ENCODE measurements at regions not wholly inside any gene's neighbourhood (a gene's known extent, or its start where the extent isn't known, plus 50 kb on each side); places are given as distances from the start of the nearest gene placed in this dataset.

- no peaks in the 10 kb centered on the region for H3K79me2 ChIP-seq (ENCODE audit: control insufficient read depth, insufficient read depth, low read length)
- TF ChIP-seq FIP1L1 (IDR thresholded peaks at IDR 0.05; ENCODE audit: low read depth, low read length, poor library complexity, severe bottlenecking) (no peak), ARID1B (IDR thresholded peaks at IDR 0.05) (no peak), SAP30 (IDR thresholded peaks at IDR 0.05; ENCODE audit: borderline replicate concordance, insufficient read depth, low read depth, low read length, poor library complexity, severe bottlenecking) (no peak), NFYB (IDR thresholded peaks at IDR 0.05; ENCODE audit: extremely low read depth, insufficient read length) (no peak), NFE2 (IDR thresholded peaks at IDR 0.05; ENCODE audit: low read depth) (peak; percentile 53), MAFG (tag; conservative IDR thresholded peaks at IDR 0.05) (peak; percentile 69), SNIP1 (IDR thresholded peaks at IDR 0.05; ENCODE audit: low read depth) (no peak)
- no TSS peak for BruUV-seq (replicated peaks)
- H3K4me2 ChIP-seq (ENCODE audit: insufficient read depth, low read length): no peak overlapping the region
- no peaks in the 10 kb centered on the region; a peak in 1 of 5 replicates for H3K27me3 ChIP-seq (ENCODE audit: control insufficient read depth in 2 of 2, insufficient read depth in 2 of 2, low read length in 2 of 2)
- no peaks in the 10 kb centered on the region for H3K36me3 ChIP-seq (ENCODE audit: control insufficient read depth, insufficient read depth, low read length)
- no peak for DNase-seq (ENCODE audit: extremely low read depth in 1 of 4, low spot score in 3 of 4)
- H3K9me3 ChIP-seq (replicated peaks; ENCODE audit: control insufficient read depth, insufficient read depth, low read depth, low read length): no peaks in the 10 kb centered on the region
- H3K9ac ChIP-seq (ENCODE audit: insufficient read depth in 1 of 2, low read depth in 2 of 2, low read length in 2 of 2): no peak overlapping the region
- ChIA-PET CTCF (ENCODE audit: low intra/inter-chr PET ratio) (no interaction called here), POLR2A (no interaction called here)
- no peak for ATAC-seq
- 1% methylated on average over 8 of the region's 8 CpGs for WGBS (ENCODE audit: insufficient coverage, low coverage, missing lambda C conversion rate)
- no peaks in the 10 kb centered on the region; the same call in 1 of the 2 replicates for H4K20me1 ChIP-seq (replicated peaks; ENCODE audit: control insufficient read depth, insufficient read depth, low read length)
- no peak overlapping the region for H3K27ac ChIP-seq (ENCODE audit: extremely low read depth, low read depth, low read length)
- no peaks in the 10 kb centered on the region for H3K4me1 ChIP-seq (replicated peaks in 1 of 2; ENCODE audit: control insufficient read depth in 2 of 2, insufficient read depth in 2 of 2, low read length in 2 of 2)
- in situ Hi-C loops (cut with MboI) (no loop called here), intact Hi-C loops (cut with micrococcal nuclease) (loop anchor here (10.0 kb wide), 1 partner anchor 313 kb away; no protein-coding TSS in a partner anchor)
- H3K4me3 ChIP-seq: no peak overlapping the region
- no peaks in the 10 kb centered on the region for H3K9me1 ChIP-seq (ENCODE audit: control insufficient read depth, insufficient read depth, low read length)
- FAIRE-seq: no peak
- no peak overlapping the region for H2AFZ ChIP-seq (ENCODE audit: low read depth, low read length)
Measured at GRCh38 chr5:148952097-148952867, 110.6 kb downstream of the SH3TC2 start.
